ENCODE measurements at regions not wholly inside any gene's neighbourhood (a gene's known extent, or its start where the extent isn't known, plus 50 kb on each side); places are given as distances from the start of the nearest gene placed in this dataset.
A peak's percentile ranks its signal among the peaks of the same experiment; 100 is the strongest.
"Not testable (repeated sequence)": the region's sequence is repeated elsewhere in the genome, so short reads cannot be mapped to it uniquely, and the experiment has no call there.

DNA sequence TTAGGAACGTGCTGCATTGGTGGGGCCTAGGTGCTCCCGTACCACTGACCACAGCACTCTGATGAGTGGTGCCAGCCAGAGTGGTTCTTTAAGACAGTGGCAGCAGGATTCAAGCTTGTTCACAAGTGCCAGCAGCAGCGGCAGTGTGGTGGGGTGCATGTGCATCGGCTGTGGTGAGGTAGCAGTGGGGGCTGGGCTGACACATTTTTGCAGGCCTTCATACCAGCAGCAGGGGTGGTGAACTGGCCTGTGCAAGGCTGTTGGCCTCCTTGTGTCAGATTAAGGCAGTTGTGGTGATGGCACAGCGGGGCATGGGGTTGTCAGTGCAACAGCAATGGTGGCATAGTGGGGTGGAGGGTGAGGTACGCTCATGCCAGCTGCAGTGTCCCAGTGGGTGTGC, 131.4 kb downstream of the PABPC4L start:
- Histone ChIP-seq H3K4me3 (no peak overlapping the region), H3K4me1 (no peaks in the 10 kb centered on the region), H3K9me3 (replicated peaks) (no peaks in the 10 kb centered on the region), H3K27me3 (no peaks in the 10 kb centered on the region), H3K27ac (no peak overlapping the region), H3K36me3 (no peaks in the 10 kb centered on the region)
- no peak for DNase-seq

GRCh38 chr4:134057356-134057755, 144.2 kb downstream of the PABPC4L start:
- H3K27ac ChIP-seq: no peak overlapping the region
- DNase-seq: peak; percentile 9 to 51
- H3K4me1 ChIP-seq: no peaks in the 10 kb centered on the region
- H3K9me3 ChIP-seq (replicated peaks): no peaks in the 10 kb centered on the region
- H3K27me3 ChIP-seq: no peaks in the 10 kb centered on the region
- no peak overlapping the region for H3K4me3 ChIP-seq
- no peaks in the 10 kb centered on the region for H3K36me3 ChIP-seq

GRCh38 chr4:134046221-134046620, 155.4 kb downstream of the PABPC4L start:
- H3K27me3 ChIP-seq; H3K9me3 ChIP-seq (replicated peaks); H3K36me3 ChIP-seq; H3K4me3 ChIP-seq; DNase-seq; H3K4me1 ChIP-seq; H3K27ac ChIP-seq: not testable (repeated sequence)

GRCh38 chr4:134045411-134045810, 156.2 kb downstream of the PABPC4L start:
- no peak overlapping the region for H3K4me3 ChIP-seq
- no peaks in the 10 kb centered on the region for H3K27me3 ChIP-seq
- DNase-seq: no peak
- no peaks in the 10 kb centered on the region for H3K9me3 ChIP-seq (replicated peaks)
- no peak overlapping the region for H3K27ac ChIP-seq
- no peaks in the 10 kb centered on the region for H3K4me1 ChIP-seq
- no peaks in the 10 kb centered on the region for H3K36me3 ChIP-seq

- Histone ChIP-seq H3K4me1 (no peaks in the 10 kb centered on the region), H3K9me3 (replicated peaks) (no peaks in the 10 kb centered on the region), H3K36me3 (no peaks in the 10 kb centered on the region), H3K27me3 (no peaks in the 10 kb centered on the region), H3K4me3 (no peak overlapping the region), H3K27ac (no peak overlapping the region)
- DNase-seq: no peak
Measured at GRCh38 chr4:134043266-134043665, 158.3 kb downstream of the PABPC4L start.

GRCh38 chr4:134028421-134028820, 173.2 kb downstream of the PABPC4L start:
- Histone ChIP-seq H3K27ac (no peak overlapping the region), H3K36me3 (no peaks in the 10 kb centered on the region), H3K9me3 (replicated peaks) (no peaks in the 10 kb centered on the region), H3K27me3 (no peaks in the 10 kb centered on the region), H3K4me3 (no peak overlapping the region), H3K4me1 (no peaks in the 10 kb centered on the region)
- DNase-seq: no peak

DNA sequence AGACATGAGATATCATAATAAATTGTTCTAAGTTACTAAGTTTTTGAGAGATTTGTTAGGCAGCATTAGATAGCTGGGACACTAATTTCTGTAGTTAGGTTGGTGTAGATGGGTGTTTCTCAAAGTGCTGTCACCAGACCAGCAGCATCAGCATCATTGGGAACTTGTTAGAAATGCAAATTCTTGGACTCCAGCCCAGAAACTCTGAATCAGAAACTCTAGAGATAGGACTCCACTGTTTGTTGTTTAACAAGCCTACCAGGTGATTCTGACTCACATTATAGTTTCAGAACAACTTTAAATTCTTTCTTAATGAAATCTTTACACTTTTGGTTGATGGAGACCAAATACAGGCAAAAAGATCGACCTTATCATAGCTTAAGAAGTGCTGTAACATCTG, 173.7 kb downstream of the PABPC4L start:
- no peak overlapping the region for H3K27ac ChIP-seq
- no peaks in the 10 kb centered on the region for H3K36me3 ChIP-seq
- peak in 1 of 2 experiments; percentile 3 for DNase-seq
- H3K4me1 ChIP-seq: no peaks in the 10 kb centered on the region
- H3K9me3 ChIP-seq (replicated peaks): no peaks in the 10 kb centered on the region
- H3K4me3 ChIP-seq: no peak overlapping the region
- H3K27me3 ChIP-seq: no peaks in the 10 kb centered on the region

- Histone ChIP-seq H3K9me3 (replicated peaks) (no peaks in the 10 kb centered on the region), H3K36me3 (no peaks in the 10 kb centered on the region), H3K27me3 (no peaks in the 10 kb centered on the region), H3K4me1 (no peaks in the 10 kb centered on the region), H3K27ac (no peak overlapping the region), H3K4me3 (no peak overlapping the region)
- DNase-seq: peak in 1 of 2 experiments; percentile 37
Measured at GRCh38 chr4:134024251-134024650, 177.3 kb downstream of the PABPC4L start.

GRCh38 chr4:134019657-134020056, 181.9 kb downstream of the PABPC4L start:
- Histone ChIP-seq H3K36me3 (no peaks in the 10 kb centered on the region), H3K9me3 (replicated peaks) (no peaks in the 10 kb centered on the region), H3K4me1 (no peaks in the 10 kb centered on the region), H3K4me3 (no peak overlapping the region), H3K27me3 (no peaks in the 10 kb centered on the region), H3K27ac (no peak overlapping the region)
- DNase-seq: no peak

- no peak for DNase-seq
- Histone ChIP-seq H3K27ac (no peak overlapping the region), H3K36me3 (no peaks in the 10 kb centered on the region), H3K4me3 (no peak overlapping the region), H3K9me3 (replicated peaks) (no peaks in the 10 kb centered on the region), H3K27me3 (no peaks in the 10 kb centered on the region), H3K4me1 (no peaks in the 10 kb centered on the region)
Measured at GRCh38 chr4:134018846-134019245, 182.7 kb downstream of the PABPC4L start.

DNA sequence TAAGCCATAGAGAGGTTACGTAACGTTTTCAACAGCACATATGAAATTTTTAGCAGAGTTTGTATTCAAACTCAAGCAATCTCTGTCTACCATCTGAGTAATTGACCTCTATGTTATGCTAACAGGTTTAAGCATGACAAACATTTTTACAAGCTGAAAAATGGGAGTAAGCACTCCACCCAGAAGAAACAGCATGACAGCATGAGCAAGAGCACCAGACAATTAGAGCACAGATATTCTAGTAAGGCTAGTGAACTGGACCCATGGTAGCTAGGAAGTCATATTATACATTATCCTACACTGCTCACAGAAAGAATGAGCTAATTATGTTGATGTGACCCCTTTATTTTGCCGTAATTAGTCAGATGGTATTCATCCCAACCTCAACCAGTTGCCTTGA, 200.5 kb downstream of the PABPC4L start:
- Histone ChIP-seq H3K4me1 (no peaks in the 10 kb centered on the region), H3K36me3 (no peaks in the 10 kb centered on the region), H3K27me3 (no peaks in the 10 kb centered on the region), H3K27ac (no peak overlapping the region), H3K9me3 (replicated peaks) (no peaks in the 10 kb centered on the region), H3K4me3 (no peak overlapping the region)
- DNase-seq: no peak

DNA sequence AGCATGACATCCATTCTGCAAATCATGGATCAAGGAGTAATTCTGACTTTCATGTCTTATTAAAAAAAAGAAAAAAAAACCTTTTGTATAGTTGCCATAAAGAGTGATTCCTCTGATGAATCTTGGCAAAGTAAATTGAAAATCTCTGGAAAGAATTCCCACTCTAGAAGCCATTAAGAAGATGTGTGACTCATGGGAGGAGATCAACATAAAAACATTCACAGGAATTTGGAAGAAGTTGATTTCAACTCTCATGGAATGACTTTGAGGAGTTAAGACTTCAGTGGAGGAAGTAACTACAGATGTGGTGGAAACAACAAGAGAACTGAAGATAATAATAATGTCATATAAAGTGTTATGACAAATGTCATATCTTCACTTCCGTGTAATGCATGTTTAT, 204.2 kb downstream of the PABPC4L start:
- Histone ChIP-seq H3K9me3 (replicated peaks) (no peaks in the 10 kb centered on the region), H3K4me3 (no peak overlapping the region), H3K36me3 (no peaks in the 10 kb centered on the region), H3K4me1 (no peaks in the 10 kb centered on the region), H3K27ac (no peak overlapping the region), H3K27me3 (no peaks in the 10 kb centered on the region)
- no peak for DNase-seq

DNA sequence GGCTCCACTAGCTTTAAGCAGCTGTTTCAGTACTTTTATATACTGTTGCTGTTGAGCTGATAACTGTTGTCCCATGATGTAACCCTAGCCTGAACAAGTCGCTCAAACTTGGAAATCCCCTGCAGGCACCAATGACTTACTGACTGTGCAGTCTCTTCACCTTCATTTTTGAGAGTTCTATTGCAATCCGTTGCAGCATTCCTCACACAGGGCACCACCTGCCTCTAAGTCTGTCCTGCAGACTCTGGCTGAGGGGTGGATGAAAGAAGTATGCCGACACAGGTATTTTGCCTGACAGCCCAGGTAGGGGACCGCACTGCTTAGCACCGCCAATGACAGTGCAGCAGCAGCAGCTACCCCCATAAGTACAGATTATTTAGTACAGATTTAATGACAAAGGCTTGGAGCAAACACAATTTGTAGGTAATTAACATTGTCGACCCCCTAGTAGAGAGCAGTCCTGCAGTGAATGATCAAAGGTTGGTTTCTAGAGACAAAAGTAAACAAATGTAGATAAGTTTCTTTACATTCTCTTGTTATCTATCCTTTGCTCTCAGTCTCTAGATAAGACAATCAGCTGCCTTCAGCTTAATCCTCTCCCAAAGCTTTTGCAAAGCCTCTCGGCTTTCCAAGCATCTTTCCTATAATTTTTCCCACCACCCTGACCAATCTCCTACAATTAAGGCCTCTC, 205.0 kb downstream of the PABPC4L start:
- H3K27me3 ChIP-seq: no peaks in the 10 kb centered on the region

DNA sequence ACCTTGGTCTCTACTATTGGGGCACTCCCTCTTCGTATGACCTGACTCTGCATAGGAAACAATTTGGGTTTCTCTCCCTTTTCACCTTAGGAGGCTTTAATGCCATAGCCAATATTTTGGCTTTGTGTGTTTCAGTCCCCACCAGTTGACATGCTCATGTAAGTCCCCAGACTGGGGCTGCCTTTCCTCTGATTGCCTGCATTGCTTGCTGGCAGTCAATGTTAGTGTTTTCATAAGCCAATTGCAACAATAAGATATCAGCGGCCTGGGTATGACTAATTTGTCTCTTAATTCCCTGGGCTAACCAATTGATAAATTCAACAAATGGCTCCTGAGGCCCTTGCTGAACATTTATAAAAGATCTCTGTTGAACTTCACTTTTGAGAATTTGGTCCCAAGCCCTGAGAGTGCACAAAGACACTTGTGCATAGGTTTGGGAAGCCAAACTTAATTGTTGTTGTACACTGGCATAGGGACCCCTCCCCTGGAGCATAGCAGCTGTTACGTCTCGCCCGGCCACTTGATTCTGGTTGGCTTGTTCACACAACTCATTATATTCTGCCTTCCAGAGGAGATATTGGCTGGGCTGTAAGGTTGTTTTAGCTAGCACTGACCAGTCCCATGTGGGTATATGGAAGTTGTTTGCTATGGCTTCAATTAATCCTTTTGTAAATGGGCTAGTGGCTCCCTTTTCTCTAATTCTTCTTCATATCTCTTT, 206.2 kb downstream of the PABPC4L start:
- H3K4me1 ChIP-seq: no peaks in the 10 kb centered on the region
- no peaks in the 10 kb centered on the region for H3K36me3 ChIP-seq
- no peaks in the 10 kb centered on the region for H3K27me3 ChIP-seq
- H3K4me3 ChIP-seq: no peak overlapping the region
- H3K27ac ChIP-seq: no peak overlapping the region
- DNase-seq: peak in 1 of 2 experiments; percentile 16
- no peaks in the 10 kb centered on the region for H3K9me3 ChIP-seq (replicated peaks)

More for the DNA sequence above, 205.0 kb downstream of the PABPC4L start:
- Histone ChIP-seq H3K36me3 (no peaks in the 10 kb centered on the region), H3K4me1 (no peaks in the 10 kb centered on the region), H3K27ac (no peak overlapping the region), H3K4me3 (no peak overlapping the region), H3K9me3 (replicated peaks) (no peaks in the 10 kb centered on the region)
- peak in 1 of 2 experiments; percentile 4 for DNase-seq

DNA sequence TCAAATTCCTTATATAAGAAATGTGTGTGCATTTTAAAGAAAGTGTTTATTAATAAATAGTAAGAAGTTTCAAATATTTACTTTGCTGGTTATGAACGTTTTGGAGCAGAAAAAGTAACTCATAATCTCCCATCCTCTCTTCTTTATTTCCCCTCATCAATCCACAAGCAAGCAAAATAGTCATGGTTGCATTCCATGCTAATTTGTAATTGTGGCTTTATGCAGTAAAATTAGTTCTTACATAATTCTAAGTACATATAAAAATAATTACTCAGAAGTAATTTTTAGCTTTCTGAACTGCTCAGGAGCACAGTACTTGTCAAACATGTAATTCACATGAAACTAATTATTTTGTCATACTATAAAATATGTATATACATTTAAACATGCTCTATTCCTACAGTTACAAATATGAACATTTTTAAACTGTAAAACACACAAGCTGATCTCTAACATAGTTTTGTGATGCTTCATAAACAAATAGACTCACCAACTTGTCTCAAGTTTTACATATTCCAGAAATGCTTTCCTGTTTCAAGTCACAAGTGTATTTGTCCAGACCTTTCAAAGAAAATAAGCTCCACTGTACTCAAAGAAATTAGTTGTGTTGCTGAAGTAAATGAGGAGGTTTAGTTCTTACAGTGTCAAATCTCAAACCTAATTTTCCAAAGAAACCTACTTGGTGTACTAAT, 218.9 kb downstream of the PABPC4L start:
- no peak overlapping the region for H3K27ac ChIP-seq
- H3K4me3 ChIP-seq: no peak overlapping the region
- DNase-seq: no peak
- H3K9me3 ChIP-seq (replicated peaks): no peaks in the 10 kb centered on the region
- H3K4me1 ChIP-seq: no peaks in the 10 kb centered on the region
- no peaks in the 10 kb centered on the region for H3K36me3 ChIP-seq
- no peaks in the 10 kb centered on the region for H3K27me3 ChIP-seq
